Fibroblast of skin of right quadriceps (primary cell): ENCODE measurements at regions not wholly inside any gene's neighbourhood (a gene's known extent, or its start where the extent isn't known, plus 50 kb on each side); places are given as distances from the start of the nearest gene placed in this dataset.

Experiments used
- DNase-seq: peaks from one replicate; pipeline ENCODE4 v3.0.0-alpha.2; 2013

DNA sequence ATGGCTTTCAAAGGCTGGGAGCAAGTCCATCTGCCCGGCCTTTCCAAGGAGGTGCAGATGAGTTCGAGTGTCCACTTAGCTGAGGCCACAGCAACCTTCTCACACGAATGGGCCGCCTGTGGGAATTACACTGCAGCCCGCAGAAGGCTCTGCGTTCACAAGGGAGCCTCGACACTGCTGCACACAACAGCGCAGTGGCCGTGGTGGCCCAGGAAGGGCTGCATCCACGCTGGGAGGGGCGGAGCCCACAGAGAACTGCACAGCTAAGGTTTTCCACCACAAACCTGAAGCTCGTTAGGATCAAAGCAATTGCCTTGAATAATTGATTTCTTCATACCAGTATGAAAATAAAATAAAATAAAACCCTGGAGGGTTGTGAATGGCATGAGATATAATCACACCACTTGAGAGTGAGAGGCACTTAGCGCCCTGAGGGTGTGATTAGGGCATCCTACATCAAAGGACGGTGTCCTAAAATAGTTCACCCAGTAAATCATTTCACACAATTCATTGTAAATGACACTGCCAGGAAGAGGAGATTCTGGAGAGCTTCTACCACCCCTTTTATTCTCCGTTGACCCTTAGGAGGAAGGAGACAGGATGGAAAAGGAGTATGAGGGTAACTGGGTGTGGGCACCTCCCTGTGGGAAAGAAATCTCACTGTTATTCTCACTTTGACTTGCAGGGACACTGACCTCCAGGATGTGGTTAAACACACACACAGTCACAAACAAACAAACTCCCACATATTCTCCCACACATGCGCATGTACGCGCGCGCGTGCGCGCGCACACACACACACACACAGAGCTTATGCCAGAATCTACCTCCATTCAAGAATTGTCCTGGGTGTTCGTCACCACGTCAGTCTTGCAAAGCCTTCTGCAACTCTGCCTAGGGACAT lies 256.6 kb upstream of the ID2 start:
- DNase-seq: no peak

DNA sequence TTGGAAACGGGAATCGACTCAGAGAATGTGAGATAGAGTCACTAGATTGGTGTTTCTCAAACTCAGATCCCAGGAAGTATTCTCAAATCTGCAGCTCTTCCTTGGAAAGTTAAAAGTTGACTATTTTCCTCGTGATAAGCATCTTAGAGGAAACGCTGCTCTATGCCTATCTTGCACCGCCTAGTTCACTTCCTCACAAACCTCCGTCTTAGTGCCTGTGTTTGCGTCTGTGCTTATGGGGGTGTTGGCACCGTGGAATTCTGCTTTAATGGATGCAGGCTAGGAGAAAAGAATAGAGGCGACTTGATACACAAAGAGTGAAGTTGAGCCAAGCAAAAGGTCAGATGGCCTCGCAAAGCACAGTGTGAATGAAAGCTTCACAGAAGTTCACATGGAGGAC lies 255.3 kb upstream of the ID2 start:
- no peak for DNase-seq

DNA sequence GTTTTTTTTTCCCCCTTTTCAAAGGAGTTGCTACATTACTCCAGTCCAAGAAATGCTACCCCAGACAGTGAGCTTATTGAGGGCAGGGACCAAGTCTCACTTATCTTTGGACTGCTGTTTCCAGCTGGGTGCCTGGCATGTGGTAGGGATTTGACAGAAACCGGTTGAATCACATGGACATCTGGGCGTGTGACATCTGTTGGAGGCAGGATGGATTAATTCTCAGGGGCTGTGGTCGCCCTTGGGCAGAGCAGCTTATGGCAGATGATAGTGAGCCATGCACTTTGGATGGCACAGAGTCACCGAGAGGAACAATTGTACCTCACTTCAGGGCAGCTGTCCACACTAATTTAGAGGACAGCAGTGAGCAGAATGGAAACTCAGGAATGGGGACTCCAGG lies 254.6 kb upstream of the ID2 start:
- no peak for DNase-seq

DNA sequence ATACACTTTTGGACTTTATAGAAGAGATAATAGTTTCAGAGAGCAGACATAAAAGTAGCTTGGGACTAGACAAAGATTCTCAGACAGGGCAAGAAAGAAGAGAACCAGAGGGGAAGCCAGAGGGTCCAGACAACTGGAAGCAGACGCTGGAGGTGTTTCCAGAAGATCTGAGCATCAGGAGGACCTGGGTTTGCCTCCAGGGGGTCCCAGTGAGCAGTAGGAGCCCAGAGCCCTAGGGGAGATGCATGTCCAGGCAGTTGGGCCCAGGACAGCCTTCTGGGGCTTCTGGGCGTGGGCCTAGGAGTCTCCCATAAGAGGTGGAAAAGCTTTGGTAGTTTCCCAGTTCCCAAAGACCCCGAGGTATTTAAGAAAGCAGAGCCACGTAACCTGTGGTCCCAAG lies 251.2 kb upstream of the ID2 start:
- DNase-seq: no peak

DNA sequence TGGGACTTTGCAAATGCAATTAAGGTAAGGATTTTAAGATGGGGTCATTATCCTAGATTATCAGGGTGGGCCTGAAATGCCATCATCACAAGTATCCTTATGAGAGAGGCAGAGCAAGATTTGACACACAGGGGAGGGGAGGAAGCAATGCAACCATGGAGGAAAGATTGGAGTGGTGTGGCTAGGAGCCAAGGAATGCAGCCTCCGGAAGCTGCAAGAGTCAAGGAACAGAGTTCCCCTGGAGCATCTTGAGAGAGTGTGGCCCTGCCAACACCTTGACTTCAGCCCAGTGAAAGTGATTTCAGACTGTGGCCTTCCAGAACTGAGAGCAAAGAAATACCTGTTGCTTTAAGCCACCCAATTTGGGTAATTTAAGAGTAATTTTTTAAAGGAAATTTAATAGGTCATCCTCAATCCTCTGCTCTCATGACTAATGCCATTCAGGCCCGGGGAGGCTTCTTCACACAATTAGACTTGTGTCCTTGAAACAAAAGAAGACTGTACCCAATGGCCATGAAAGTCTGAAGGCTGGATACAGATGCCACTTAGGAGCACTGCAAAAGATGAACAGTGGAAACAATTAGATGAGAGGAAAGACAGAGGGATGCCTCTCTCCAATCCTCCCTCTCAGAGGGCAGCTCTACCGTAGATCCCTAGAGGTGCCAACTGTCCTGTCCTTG lies 250.3 kb upstream of the ID2 start:
- peak; percentile 45 for DNase-seq

DNA sequence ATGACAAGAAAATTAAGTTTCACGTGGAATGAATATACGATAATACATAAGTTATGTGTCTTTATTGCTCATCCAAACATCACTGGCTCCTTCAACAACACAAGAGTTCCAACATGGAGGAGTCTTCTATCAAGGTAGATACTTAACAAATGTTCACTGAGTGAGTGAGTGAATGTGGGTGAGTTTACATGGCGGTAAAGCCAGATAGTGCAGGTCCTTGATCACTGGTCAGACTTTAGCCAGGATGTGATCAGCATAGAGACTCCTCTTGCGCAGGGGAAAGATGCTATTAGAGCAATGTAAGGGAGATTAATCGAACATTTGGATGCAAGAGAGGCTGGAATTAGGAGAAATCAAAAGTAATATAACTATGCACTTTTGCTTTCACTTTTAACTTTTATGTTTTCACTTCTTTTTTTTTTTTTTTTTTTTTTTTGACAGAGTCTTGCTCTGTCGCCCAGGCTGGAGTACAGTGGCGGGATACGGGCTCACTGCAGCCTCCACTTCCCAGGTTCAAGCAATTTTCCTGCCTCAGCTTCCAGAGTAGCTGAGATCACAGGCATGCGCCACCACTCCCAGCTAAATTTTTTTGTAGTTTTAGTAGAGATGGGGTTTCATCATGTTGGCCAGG lies 249.0 kb upstream of the ID2 start:
- no peak for DNase-seq

DNA sequence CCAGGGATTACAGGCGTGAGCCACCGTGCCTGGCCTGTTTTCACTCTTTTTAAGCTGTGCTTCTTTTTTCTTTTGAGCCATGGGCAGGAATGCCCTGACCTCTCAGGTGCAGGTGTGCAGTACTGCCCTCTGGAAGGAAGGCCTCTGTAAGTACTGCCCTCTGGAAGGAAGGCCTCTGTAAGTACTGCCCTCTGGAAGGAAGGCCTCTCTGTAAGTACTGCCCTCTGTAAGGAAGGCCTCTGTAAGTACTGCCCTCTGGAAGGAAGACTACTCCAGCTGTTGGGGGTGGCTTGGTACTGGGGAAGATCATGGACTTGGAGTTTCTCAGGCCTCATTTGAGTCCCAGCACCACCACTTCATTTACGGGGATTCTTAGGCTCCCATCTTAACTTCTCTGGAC lies 248.5 kb upstream of the ID2 start:
- DNase-seq: no peak

DNA sequence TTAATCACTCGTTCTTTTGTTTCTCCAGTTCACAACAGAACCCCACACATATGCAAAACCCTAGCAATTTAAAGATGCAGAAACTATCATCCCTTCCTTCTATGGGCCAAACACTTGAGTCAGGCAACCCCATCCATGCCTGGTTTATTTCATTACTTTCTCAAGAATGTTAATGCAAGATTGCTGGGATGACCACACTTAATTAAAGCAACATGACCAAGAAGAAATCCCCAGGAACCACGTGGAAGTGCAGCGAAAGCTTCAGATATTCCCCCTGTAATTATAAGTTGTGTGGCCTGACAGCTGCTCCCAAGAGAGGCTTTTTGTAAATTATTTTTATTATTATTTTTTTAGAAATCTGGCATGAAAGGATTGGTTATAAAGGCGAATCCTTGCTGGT lies 246.2 kb upstream of the ID2 start:
- peak; percentile 86 for DNase-seq

DNA sequence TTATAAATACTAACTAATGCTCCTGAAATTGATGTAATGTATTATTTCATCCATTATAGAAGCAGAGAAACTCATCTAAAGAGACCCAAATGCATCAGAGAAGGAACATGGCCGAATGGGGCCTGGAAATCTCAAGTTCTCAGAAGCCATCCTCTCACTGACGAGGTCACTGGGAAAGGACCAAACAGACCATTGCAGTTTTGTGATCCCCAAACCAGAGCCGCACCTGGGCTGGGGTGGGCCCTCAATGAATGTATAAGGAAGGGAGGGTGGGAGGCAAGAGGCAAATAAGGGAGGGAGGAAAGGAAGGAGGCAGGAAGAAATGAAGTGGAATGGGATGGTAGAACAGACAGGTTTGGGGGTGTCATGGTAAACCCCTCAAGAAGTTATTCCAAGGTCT lies 245.3 kb upstream of the ID2 start:
- DNase-seq: no peak

DNA sequence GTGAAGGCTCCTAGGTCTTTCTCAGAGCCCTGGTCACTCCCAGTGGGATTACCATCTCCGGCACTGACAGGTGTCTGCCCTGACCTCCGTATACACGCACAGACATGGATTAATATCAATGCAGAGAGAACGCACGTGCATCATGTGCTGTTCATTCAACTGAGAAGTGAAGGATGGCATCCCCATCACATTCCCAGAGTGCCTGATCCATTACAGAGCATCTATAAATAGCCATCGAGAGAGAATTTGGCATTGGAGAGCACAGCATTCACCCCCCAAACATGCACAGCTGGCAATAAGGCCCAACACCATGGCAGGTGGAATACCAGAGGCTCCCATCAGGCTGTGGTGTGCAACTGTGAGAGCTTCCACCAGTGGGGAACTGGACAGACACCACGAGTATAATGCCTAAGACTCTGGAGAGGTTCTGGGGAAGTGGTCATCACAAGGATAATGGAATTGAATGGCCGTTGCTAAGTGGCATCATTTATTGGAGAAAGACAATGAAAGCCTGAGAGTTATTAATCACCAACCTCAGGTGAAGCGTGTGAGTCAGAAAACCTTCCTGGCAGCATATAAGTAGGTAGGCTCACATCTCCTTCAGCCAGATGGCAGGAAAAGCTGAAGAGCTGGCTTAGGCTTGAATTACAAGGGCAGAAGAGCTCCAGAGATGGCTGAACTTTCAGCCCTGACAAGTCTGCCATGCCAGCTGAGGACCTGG lies 244.5 kb upstream of the ID2 start:
- DNase-seq: peak; percentile 23

DNA sequence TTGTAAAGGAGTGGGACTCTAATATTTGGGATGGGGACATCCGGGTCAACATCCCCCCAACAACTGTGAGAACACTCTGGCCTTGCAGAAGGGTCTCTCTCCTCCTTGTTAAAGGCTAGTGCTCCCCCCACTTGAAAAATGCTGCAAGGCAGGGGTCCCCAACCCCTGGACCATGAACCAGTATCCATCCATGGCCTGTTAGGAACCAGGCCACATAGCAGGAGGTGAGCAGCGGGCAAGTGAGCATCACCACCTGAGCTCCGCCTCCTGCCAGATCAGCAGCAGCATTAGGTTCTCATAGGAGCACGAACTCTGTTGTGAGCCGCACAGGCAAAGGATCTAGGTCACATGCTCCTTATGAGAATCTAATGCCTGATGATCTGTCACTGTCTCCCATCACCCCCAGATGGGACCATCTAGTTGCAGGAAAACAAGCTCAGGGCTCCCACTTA lies 243.9 kb upstream of the ID2 start:
- DNase-seq: no peak

DNA sequence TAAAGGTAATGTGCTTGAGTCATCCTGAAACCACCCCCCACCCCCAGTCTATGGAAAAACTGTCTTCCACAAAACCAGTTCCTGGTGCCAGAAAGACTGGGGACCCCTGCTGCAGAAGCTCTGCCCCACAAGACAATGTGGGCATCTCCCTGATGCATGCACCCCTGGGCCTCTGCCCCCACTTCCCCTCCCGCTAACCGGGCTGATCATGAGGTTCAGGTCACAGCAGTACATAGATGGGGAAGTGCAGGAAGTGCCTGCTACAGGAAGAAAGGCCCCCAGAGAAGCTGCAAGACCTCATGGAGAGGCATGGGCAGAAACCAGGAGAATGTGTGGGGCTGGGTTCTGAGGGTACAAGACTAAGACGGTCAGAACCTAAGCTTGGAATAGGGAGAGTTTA lies 243.4 kb upstream of the ID2 start:
- DNase-seq: no peak

DNA sequence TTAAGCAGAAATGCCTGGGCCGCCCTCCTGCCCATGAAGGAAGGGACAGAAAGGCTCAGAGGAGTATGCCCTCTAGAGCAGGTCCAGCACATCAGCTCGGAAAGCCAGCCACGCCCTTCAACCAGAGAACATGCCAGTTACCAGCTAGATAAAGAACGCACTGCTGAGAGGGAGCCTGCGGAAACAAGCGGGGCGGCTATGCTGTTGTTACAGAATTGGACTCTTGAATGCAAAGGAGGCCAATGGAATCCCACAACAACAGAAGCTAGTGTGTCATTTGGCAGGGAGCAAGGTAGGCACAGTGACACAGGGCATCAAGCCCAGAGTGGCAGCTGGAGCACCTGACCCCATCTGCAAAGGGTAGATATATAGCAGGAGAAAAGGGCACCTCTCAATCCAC lies 242.9 kb upstream of the ID2 start:
- DNase-seq: no peak

DNA sequence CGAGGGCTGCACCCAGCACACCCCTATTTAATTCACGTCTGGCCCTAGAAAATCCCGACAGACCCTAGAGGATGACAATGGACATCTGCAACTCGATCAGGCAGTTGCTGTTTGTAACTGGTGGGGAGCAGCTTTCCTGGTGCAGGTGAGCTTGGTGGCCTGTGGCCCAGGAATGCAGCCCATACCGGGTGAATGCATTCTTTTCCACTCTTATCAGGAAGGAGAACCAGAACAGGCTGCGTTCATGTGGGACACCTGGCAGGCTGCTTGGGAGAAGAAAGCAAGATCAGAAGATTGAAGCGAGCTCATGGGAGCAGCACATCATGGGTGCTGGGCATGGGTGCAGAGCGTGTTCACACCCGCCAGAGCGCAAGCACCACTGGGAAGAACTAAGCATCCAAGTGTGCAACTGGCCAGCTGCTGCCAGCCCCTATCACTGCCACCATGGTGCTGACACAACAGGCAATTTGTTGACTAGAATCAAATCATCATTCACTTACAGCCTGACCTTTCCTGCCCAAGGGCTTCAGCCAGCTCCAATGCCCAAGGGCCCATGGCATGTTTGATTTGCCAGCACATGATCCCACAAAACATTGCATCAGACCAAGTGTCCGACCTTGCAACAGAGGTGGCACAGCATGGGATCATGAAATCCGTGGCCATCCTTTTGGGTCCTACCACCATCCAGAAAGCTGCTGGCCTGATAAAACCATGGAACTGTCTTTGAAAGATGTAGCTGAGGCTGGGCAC lies 241.7 kb upstream of the ID2 start:
- DNase-seq: no peak

DNA sequence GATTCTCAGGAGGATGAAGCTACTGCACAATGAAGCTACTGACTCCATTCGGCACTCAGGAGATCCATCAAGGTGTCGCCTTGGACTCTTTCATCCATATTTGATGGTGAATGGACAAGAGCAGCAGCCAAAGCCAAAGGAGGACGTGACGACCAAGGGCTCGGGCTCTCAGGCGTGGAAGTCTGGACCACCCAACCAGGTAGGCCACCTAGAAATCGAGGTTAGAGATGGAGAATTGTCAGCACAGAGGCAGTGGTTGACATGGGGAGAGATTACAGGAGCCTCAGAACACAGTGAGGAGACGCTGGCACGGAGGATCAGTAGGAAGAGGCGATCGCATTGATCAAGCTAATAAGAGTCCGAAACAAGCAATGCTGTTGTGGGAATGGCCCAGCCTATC lies 240.5 kb upstream of the ID2 start:
- DNase-seq: no peak

DNA sequence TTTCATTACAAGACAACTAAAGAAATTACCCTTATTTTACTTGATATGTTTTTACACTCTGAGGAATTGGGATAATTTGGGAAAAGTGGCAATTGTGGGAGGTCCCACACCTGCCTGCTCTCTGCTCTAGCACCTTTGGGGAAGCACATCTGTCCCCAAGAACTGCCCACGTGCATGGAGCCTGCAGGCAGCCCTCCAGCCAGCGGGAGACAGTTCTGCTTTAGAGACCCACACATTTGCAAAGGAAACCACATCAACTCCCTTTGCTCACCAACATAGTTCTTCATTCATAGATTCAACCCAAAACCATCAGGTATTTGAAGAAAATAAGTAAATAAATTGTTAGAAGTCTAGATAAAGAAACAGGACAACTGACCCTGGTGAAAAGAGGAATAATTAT lies 239.9 kb upstream of the ID2 start:
- no peak for DNase-seq

DNA sequence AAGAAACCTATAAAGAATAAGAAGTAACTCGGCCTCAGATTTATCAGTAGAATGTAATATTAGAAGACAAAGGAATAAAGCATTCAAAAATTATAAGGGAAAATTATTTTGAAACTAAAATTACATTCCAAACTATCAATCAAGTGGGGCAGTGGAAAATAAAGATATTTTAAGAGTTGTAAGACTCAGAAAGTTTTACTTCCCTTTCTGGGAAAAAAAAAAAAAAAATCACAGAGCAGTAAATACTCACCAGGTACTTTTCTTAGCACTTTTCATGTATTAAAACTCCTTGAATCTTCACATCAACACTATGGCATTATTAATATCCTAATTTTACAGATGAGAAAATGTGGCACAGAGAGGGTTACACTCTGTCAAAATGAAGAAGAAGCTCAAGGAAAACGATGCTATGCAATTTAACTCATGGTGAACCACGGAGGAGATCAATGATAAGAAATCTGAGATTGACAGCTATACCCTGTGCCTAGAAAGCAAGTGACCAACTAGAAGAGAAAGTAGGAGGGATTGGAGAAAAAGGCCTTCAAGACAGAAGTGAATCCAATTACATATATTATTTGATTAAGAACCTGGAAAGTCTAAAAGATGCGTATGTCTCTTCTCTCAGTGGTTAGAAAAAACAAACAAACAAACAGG lies 238.9 kb upstream of the ID2 start:
- DNase-seq: no peak

DNA sequence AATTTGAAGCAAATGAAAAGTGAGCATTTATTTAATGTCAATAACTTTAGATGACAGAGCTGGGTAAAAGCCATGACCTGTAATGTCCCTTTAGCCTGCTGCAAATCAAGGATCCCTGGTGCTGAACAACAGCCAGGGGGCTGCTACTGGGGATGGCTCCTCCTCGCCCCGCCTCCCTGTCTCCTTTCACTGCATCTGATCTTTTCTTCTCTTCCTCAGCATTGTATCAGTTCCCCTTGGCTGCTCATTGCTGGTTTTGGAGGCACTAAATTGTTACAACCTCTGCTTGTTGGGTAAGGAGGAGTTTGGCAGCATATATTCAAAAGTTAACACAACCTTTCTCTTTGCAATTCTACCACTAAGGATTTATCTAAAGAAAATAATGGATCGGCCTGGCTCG lies 236.3 kb upstream of the ID2 start:
- DNase-seq: no peak

DNA sequence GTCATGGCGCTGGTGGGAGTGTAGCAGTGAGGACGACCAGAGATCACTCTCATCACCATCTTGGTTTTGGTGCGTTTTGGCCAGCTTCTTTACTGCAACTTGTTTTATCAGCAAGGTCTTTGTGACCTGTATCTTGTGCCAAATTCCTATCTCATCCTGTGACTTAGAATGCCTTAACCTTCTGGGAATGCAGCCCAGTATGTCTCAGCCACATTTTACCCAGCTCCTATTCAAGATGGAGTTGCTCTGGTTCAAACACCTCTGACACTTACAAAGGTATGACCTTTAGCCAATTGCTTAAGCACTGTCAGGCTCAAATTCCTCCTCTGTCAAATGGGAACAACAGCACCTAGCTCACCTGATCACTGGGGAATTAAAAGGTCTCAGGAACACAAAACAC lies 235.1 kb upstream of the ID2 start:
- DNase-seq: peak; percentile 21

DNA sequence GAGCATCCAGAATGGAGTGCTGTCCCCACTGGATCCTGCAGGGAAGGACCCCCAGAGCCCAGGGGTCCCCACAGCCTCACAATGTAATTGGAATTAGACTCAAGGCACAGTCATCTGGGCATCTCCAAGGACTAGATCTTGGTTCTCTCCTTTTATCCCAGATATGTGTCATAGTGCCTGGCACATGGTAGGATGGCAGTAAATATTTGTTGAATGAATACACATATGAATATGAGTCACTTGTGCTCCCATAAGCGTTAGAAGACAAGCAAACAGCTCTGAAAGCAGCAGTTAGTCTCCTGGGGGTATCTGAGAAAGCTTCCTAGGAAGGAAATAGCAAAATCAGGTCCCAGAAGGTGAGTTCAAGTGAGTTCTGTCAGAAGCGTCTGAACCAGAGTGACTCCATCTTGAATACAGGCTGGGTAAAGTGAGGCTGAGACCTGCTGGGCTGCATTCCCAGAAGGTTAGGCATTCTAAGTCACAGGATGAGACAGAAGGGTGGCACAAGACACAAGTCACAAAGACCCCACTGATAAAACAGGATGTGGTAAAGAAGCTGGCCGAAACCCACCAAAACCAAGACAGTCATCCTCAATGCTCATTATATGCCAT lies 234.1 kb upstream of the ID2 start:
- DNase-seq: peak; percentile 68

DNA sequence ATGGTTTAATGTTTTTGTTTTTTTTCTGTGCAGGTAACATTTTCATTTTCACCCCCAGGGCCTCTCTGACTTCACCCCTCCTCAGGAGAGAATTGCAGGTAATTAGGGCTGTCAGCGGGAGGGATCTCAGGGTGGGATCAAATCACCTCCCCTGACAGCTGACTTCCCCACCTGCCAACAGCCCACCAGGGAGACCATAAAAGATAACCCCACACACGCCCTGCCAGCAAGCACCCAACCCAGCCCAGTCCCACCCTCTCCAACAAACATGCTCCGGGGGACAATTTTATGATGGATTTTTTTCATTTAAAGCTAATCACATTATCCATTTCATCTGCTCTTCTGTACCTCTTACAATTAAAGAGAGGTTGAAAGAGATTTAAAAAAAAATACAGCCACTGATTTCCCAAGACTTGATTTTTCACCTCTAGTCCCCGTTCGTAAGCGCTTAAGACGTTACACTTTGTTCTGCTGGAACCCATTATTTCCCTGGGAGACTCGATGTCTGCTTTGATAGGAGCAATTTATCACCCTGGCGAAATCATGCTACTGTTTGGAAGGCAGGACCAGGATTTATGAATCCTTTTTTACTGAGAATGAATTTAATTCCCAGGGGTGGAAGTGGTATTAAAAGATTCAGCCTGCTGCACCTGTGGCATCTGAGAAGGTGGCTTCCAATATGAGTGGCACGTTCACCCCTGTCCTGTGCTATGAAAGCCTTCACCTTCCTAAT lies 232.9 kb upstream of the ID2 start:
- no peak for DNase-seq
